HCT116 (cell line): ENCODE measurements at regions not wholly inside any gene's neighbourhood (a gene's known extent, or its start where the extent isn't known, plus 50 kb on each side); places are given as distances from the start of the nearest gene placed in this dataset.

Source experiments
- ATAC-seq: fragments of 200-7000 bp; cut with Tn5 transposase; 2 replicates; pipeline ENCODE4 v1.9.1; 2020; ENCODE audit warnings: mild to moderate bottlenecking, moderate library complexity
- BruUV-seq: library from RNA; stranded (reverse); fragments of 400-500 nt; replicated peaks from 2 replicates; lab custom pipeline; 2021; lab: Mats Ljungman, UMichigan
- CTCF ChIA-PET: fragments of 300-600 bp; sonication (Branson Sonifier 250); formaldehyde crosslinking; loops from one replicate; lab custom pipeline; 2021; ENCODE audit warnings: antibody characterized with exemption; lab: Charles Lee
- POLR2A ChIA-PET: fragments of 300-600, 350-600 bp; sonication (Branson Sonifier 250); formaldehyde crosslinking; loops from one replicate; lab custom pipeline; 2021; ENCODE audit warnings: antibody characterized with exemption; lab: Charles Lee
- RAD21 ChIA-PET, 2 experiments: fragments of 300-600 bp; sonication (Branson Sonifier 250); formaldehyde crosslinking; loops; one replicate each; lab custom pipeline; 2023; ENCODE audit warnings: low total read pairs in 2 of 2; ENCODE audit not compliant: uncharacterized antibody in 2 of 2, unreplicated experiment in 2 of 2, low non-redundant PET in 1 of 2; lab: Charles Lee
- DNase-seq: peaks from one replicate; pipeline ENCODE4 v3.0.0-alpha.2; 2010; ENCODE audit warnings: low read depth, low spot score
- H2AFZ ChIP-seq: fragments of 200-600 bp; shearing (Covaris generic), sonication (generic); 2 replicates; pipeline ENCODE4 v1.6.1; 2017; ENCODE audit warnings: low read depth, mixed run types, mixed read lengths, antibody characterized with exemption, low read length; ENCODE audit not compliant: poor library complexity, severe bottlenecking
- H3K27ac ChIP-seq: 2 replicates; pipeline ENCODE4 v1.5.1; 2012; ENCODE audit warnings: low read depth, low read length
- H3K27me3 ChIP-seq: fragments of 200-600 bp; sonication (generic); 2 replicates; pipeline ENCODE4 v1.6.1; 2016; ENCODE audit warnings: mixed run types, low read length, mixed read lengths; ENCODE audit not compliant: insufficient read depth
- H3K36me3 ChIP-seq, 2 experiments: fragments of 200-500 bp in 1 of 2; fragments of 200-600 bp in 1 of 2; sonication (Bioruptor generic) in 1 of 2; sonication (generic) in 1 of 2; 2 replicates each; pipeline versions ENCODE4 v1.5.1 to v1.6.1; 2014 to 2016; ENCODE audit warnings: low read length in 2 of 2, inconsistent platforms in 1 of 2, mixed read lengths in 1 of 2, mixed run types in 1 of 2; ENCODE audit not compliant: insufficient read depth in 2 of 2, control insufficient read depth in 1 of 2
- H3K4me1 ChIP-seq, 2 experiments: fragments of 200-600 bp in 1 of 2; sonication (generic) in 1 of 2; 2 replicates each; pipeline versions ENCODE4 v1.5.1 to v1.6.1; 2012 to 2017; ENCODE audit warnings: low read length in 2 of 2, inconsistent platforms in 1 of 2, mild to moderate bottlenecking in 1 of 2, mixed read lengths in 1 of 2, mixed run types in 1 of 2, moderate library complexity in 1 of 2; ENCODE audit not compliant: insufficient read depth in 2 of 2, control insufficient read depth in 1 of 2
- H3K4me2 ChIP-seq: fragments of 200-600 bp; sonication (generic); 2 replicates; pipeline ENCODE4 v1.6.1; 2017; ENCODE audit warnings: mixed run types, low read length, mixed read lengths
- H3K4me3 ChIP-seq, 2 experiments: fragments of 200-600 bp in 1 of 2; sonication (generic) in 1 of 2; replicated peaks in 1 of 2; 2 replicates each; pipeline ENCODE4 v1.5.1; 2011 to 2016; ENCODE audit warnings: low read length in 2 of 2, control low read depth in 1 of 2, low read depth in 1 of 2, mild to moderate bottlenecking in 1 of 2, mixed read lengths in 1 of 2, mixed run types in 1 of 2
- H3K79me2 ChIP-seq: fragments of 200-600 bp; sonication (generic); 2 replicates; pipeline ENCODE4 v1.6.1; 2017; ENCODE audit warnings: mild to moderate bottlenecking, mixed run types, low read length, moderate library complexity, mixed read lengths; ENCODE audit not compliant: insufficient read depth
- H3K9ac ChIP-seq: fragments of 200-600 bp; sonication (generic); 2 replicates; pipeline ENCODE4 v1.6.1; 2016; ENCODE audit warnings: low read length, mixed read lengths
- H3K9me2 ChIP-seq: fragments of 200-600 bp; sonication (generic), shearing (Covaris generic); 2 replicates; pipeline ENCODE4 v1.6.1; 2017; ENCODE audit warnings: mixed run types, mild to moderate bottlenecking, moderate library complexity; ENCODE audit not compliant: insufficient read depth
- H3K9me3 ChIP-seq, 2 experiments: fragments of 200-500 bp in 1 of 2; fragments of 200-600 bp in 1 of 2; sonication (Bioruptor generic) in 1 of 2; sonication (generic) in 1 of 2; 2 replicates each; pipeline ENCODE4 v1.6.1; 2014 to 2017; ENCODE audit warnings: low read length in 2 of 2, mixed read lengths in 2 of 2, inconsistent platforms in 1 of 2, low read depth in 1 of 2, mild to moderate bottlenecking in 1 of 2, mixed run types in 1 of 2, moderate library complexity in 1 of 2; ENCODE audit not compliant: control insufficient read depth in 1 of 2, insufficient read depth in 1 of 2
- H4K20me1 ChIP-seq: fragments of 200-600 bp; sonication (generic), shearing (Covaris generic); 2 replicates; pipeline ENCODE4 v1.6.1; 2017; ENCODE audit warnings: mixed run types, mild to moderate bottlenecking, moderate library complexity; ENCODE audit not compliant: insufficient read depth
- CBX3 ChIP-seq: IDR thresholded peaks from 2 replicates; pipeline ENCODE4 v1.6.1; 2012; ENCODE audit warnings: low read depth
- CTCF ChIP-seq, 3 experiments: fragments of 200-600 bp in 1 of 3; sonication (generic) in 1 of 3; IDR thresholded peaks in 2 of 3; conservative IDR thresholded peaks in 1 of 3; 2 replicates each; pipeline ENCODE4 v1.5.1; 2012 to 2017; ENCODE audit warnings: low read depth in 2 of 3, low read length in 2 of 3, antibody characterized with exemption in 1 of 3, borderline replicate concordance in 1 of 3, control low read depth in 1 of 3, mild to moderate bottlenecking in 1 of 3, mixed read lengths in 1 of 3, mixed run types in 1 of 3, moderate library complexity in 1 of 3; ENCODE audit not compliant: insufficient read depth in 1 of 3
- EGR1 ChIP-seq: IDR thresholded peaks from 2 replicates; pipeline ENCODE4 v1.6.1; 2012; ENCODE audit warnings: low read depth
- EZH2phosphoT487 ChIP-seq: fragments of 200-600 bp; IDR thresholded peaks from 2 replicates; pipeline ENCODE4 v1.6.1; 2018; ENCODE audit warnings: antibody characterized with exemption, borderline replicate concordance
- JUND ChIP-seq: IDR thresholded peaks from 2 replicates; pipeline ENCODE4 v1.6.1; 2012
- MAX ChIP-seq: IDR thresholded peaks from 2 replicates; pipeline ENCODE4 v1.6.1; 2012
- POLR2A ChIP-seq: IDR thresholded peaks from 2 replicates; pipeline ENCODE4 v1.7.0; 2011; ENCODE audit warnings: borderline replicate concordance; ENCODE audit not compliant: insufficient read depth, insufficient read length; ENCODE audit errors: extremely low read depth
- POLR2AphosphoS5 ChIP-seq: IDR thresholded peaks from 2 replicates; pipeline ENCODE4 v1.6.1; 2011; ENCODE audit warnings: mild to moderate bottlenecking, low read depth, low read length, moderate library complexity
- RAD21 ChIP-seq: IDR thresholded peaks from 2 replicates; pipeline ENCODE4 v1.6.1; 2012; ENCODE audit warnings: low read depth, mild to moderate bottlenecking
- TCF7L2 ChIP-seq: IDR thresholded peaks from 2 replicates; pipeline ENCODE4 v1.7.0; 2011; ENCODE audit warnings: borderline replicate concordance, inconsistent platforms; ENCODE audit not compliant: insufficient read depth, insufficient read length; ENCODE audit errors: extremely low read depth
- YY1 ChIP-seq: IDR thresholded peaks from 2 replicates; pipeline ENCODE4 v1.6.1; 2011; ENCODE audit warnings: low read length, low read depth, moderate library complexity, mild to moderate bottlenecking; ENCODE audit not compliant: insufficient replicate concordance; ENCODE audit errors: extremely low read depth
- intact Hi-C: fragments of 100-400 bp; cut with micrococcal nuclease; formaldehyde crosslinking; loops from 2 replicates; pipeline ENCODE4 v1.10.0; 2022

- TF ChIP-seq CTCF (IDR thresholded peaks at IDR 0.05 in 2 of 3, conservative IDR thresholded peaks at IDR 0.05 in 1 of 3; ENCODE audit: borderline replicate concordance in 1 of 3, insufficient read depth in 1 of 3, low read depth in 2 of 3, low read length in 2 of 3) (no peak), EZH2phosphoT487 (no peak), CBX3 (no peak), YY1 (no peak), RAD21 (no peak)
- TF ChIP-seq, all 23 proteins: peak for 0
Observed at GRCh38 chr18:39653221-39653620, 2087.6 kb upstream of the CELF4 start (continued).

- no TSS peak for BruUV-seq
- Histone ChIP-seq H3K9me3 (peaks cover 0 to 4% of the 10 kb centered on the region in 2 experiments; a peak in 1 of 4 replicates), H3K9me2 (no peaks in the 10 kb centered on the region), H3K79me2 (no peaks in the 10 kb centered on the region), H3K27me3 (no peaks in the 10 kb centered on the region), H3K36me3 (no peaks in the 10 kb centered on the region), H3K4me2 (peak overlapping the region; percentile 33), H3K9ac (no peak overlapping the region), H4K20me1 (no peaks in the 10 kb centered on the region), H3K4me1 (peaks cover 0 to 12% of the 10 kb centered on the region in 2 experiments; a peak in 2 of 4 replicates)
- RAD21 ChIA-PET: no interaction called here
- intact Hi-C loops: no loop called here
- CTCF ChIA-PET: no interaction called here
- TF ChIP-seq EGR1 (no peak), YY1 (no peak), TCF7L2 (no peak), POLR2A (no peak), CTCF (IDR thresholded peaks at IDR 0.05 in 2 of 3, conservative IDR thresholded peaks at IDR 0.05 in 1 of 3; ENCODE audit: borderline replicate concordance in 1 of 3, insufficient read depth in 1 of 3, low read depth in 2 of 3, low read length in 2 of 3) (no peak), MAX (no peak), JUND (no peak), POLR2AphosphoS5 (no peak)
- TF ChIP-seq, all 23 proteins: peak for 0
- ATAC-seq (no peak), DNase-seq (no peak)
- no peak overlapping the region for H3K4me3 ChIP-seq
- no peak overlapping the region for H2AFZ ChIP-seq
- POLR2A ChIA-PET: no interaction called here
- H3K27ac ChIP-seq: no peak overlapping the region
Observed at GRCh38 chr18:39648616-39649015, 2083.0 kb upstream of the CELF4 start.
